ENCODE measurements at regions not wholly inside any gene's neighbourhood (a gene's known extent, or its start where the extent isn't known, plus 50 kb on each side); places are given as distances from the start of the nearest gene placed in this dataset.
"Not testable (repeated sequence)": the region's sequence is repeated elsewhere in the genome, so short reads cannot be mapped to it uniquely, and the experiment has no call there.

GRCh38 chr3:153545471-153545870 is 383.4 kb downstream of the RAP2B start:
- Mint-ChIP-seq H3K4me3 (no peak overlapping the region), H3K36me3 (no peaks in the 10 kb centered on the region), H3K27ac (no peak overlapping the region), H3K4me1 (peaks cover 5% of the 10 kb centered on the region), H3K27me3 (no peaks in the 10 kb centered on the region), H3K9me3 (peaks cover 2% of the 10 kb centered on the region)
- DNase-seq: no peak

GRCh38 chr3:153547970-153548369 is 385.9 kb downstream of the RAP2B start:
- no peaks in the 10 kb centered on the region for H3K36me3 Mint-ChIP-seq
- DNase-seq: no peak
- H3K4me3 Mint-ChIP-seq: no peak overlapping the region
- no peak overlapping the region for H3K27ac Mint-ChIP-seq
- peaks cover 7% of the 10 kb centered on the region for H3K4me1 Mint-ChIP-seq
- H3K9me3 Mint-ChIP-seq: peaks cover 2% of the 10 kb centered on the region
- H3K27me3 Mint-ChIP-seq: no peaks in the 10 kb centered on the region

- not testable (repeated sequence) for H3K27me3 Mint-ChIP-seq, H3K27ac Mint-ChIP-seq, H3K4me3 Mint-ChIP-seq
Observed at GRCh38 chr3:153549686-153550085, 387.7 kb downstream of the RAP2B start.

GRCh38 chr3:153551536-153552285 is 389.7 kb downstream of the RAP2B start:
- no peak overlapping the region for H3K27ac Mint-ChIP-seq
- H3K4me3 Mint-ChIP-seq: no peak overlapping the region
- H3K9me3 Mint-ChIP-seq: no peaks in the 10 kb centered on the region
- H3K27me3 Mint-ChIP-seq: no peaks in the 10 kb centered on the region
- H3K36me3 Mint-ChIP-seq: no peaks in the 10 kb centered on the region
- peaks cover 11% of the 10 kb centered on the region for H3K4me1 Mint-ChIP-seq
- DNase-seq: no peak

More at GRCh38 chr3:153549686-153550085, 387.7 kb downstream of the RAP2B start:
- not testable (repeated sequence) for DNase-seq, H3K36me3 Mint-ChIP-seq, H3K9me3 Mint-ChIP-seq, H3K4me1 Mint-ChIP-seq

- H3K9me3 Mint-ChIP-seq: peaks cover 2% of the 10 kb centered on the region
Observed at GRCh38 chr3:153552887-153553604, 391.0 kb downstream of the RAP2B start.

GRCh38 chr3:153553605-153553945 is 391.5 kb downstream of the RAP2B start:
- DNase-seq: no peak
- Mint-ChIP-seq H3K4me1 (peaks cover 6% of the 10 kb centered on the region), H3K36me3 (peaks cover 4% of the 10 kb centered on the region), H3K27ac (no peak overlapping the region), H3K4me3 (no peak overlapping the region), H3K27me3 (no peaks in the 10 kb centered on the region), H3K9me3 (peaks cover 6% of the 10 kb centered on the region)

More at GRCh38 chr3:153552887-153553604, 391.0 kb downstream of the RAP2B start:
- Mint-ChIP-seq H3K36me3 (no peaks in the 10 kb centered on the region), H3K27me3 (no peaks in the 10 kb centered on the region), H3K4me3 (no peak overlapping the region), H3K4me1 (peaks cover 9% of the 10 kb centered on the region), H3K27ac (no peak overlapping the region)
- DNase-seq: no peak

- Mint-ChIP-seq H3K4me3 (no peak overlapping the region), H3K27me3 (no peaks in the 10 kb centered on the region), H3K36me3 (peaks cover 10% of the 10 kb centered on the region), H3K4me1 (peaks cover 6% of the 10 kb centered on the region), H3K9me3 (peaks cover 17% of the 10 kb centered on the region), H3K27ac (no peak overlapping the region)
- DNase-seq: no peak
Observed at GRCh38 chr3:153555919-153556318, 393.9 kb downstream of the RAP2B start.

- not testable (repeated sequence) for H3K27me3 Mint-ChIP-seq, DNase-seq, H3K27ac Mint-ChIP-seq, H3K4me3 Mint-ChIP-seq, H3K4me1 Mint-ChIP-seq
- Mint-ChIP-seq H3K9me3 (peaks cover 27% of the 10 kb centered on the region), H3K36me3 (peaks cover 12% of the 10 kb centered on the region)
Observed at GRCh38 chr3:153559366-153559765, 397.3 kb downstream of the RAP2B start.

- no peaks in the 10 kb centered on the region for H3K4me1 Mint-ChIP-seq
- H3K36me3 Mint-ChIP-seq: peaks cover 2% of the 10 kb centered on the region
- no peaks in the 10 kb centered on the region for H3K27me3 Mint-ChIP-seq
- H3K27ac Mint-ChIP-seq: no peak overlapping the region
- H3K4me3 Mint-ChIP-seq: no peak overlapping the region
- peaks cover 19% of the 10 kb centered on the region for H3K9me3 Mint-ChIP-seq
- DNase-seq: no peak
Observed at GRCh38 chr3:153567011-153567410, 405.0 kb downstream of the RAP2B start.

- Mint-ChIP-seq H3K4me1 (no peaks in the 10 kb centered on the region), H3K36me3 (peaks cover 2% of the 10 kb centered on the region), H3K27ac (no peak overlapping the region), H3K9me3 (peaks cover 19% of the 10 kb centered on the region), H3K4me3 (no peak overlapping the region), H3K27me3 (no peaks in the 10 kb centered on the region)
- no peak for DNase-seq
Observed at GRCh38 chr3:153567556-153567955, 405.5 kb downstream of the RAP2B start.

GRCh38 chr3:153570481-153570880 is 408.5 kb downstream of the RAP2B start:
- H3K4me1 Mint-ChIP-seq, H3K27me3 Mint-ChIP-seq, H3K27ac Mint-ChIP-seq, H3K4me3 Mint-ChIP-seq, DNase-seq, H3K9me3 Mint-ChIP-seq, H3K36me3 Mint-ChIP-seq: not testable (repeated sequence)

GRCh38 chr3:153572165-153572564 is 410.1 kb downstream of the RAP2B start:
- no peaks in the 10 kb centered on the region for H3K4me1 Mint-ChIP-seq
- no peak overlapping the region for H3K4me3 Mint-ChIP-seq
- DNase-seq: no peak
- no peaks in the 10 kb centered on the region for H3K36me3 Mint-ChIP-seq
- H3K27ac Mint-ChIP-seq: no peak overlapping the region
- no peaks in the 10 kb centered on the region for H3K27me3 Mint-ChIP-seq
- peaks cover 1% of the 10 kb centered on the region for H3K9me3 Mint-ChIP-seq

GRCh38 chr3:153572654-153573053 is 410.6 kb downstream of the RAP2B start:
- H3K4me3 Mint-ChIP-seq: no peak overlapping the region
- no peak for DNase-seq
- H3K27ac Mint-ChIP-seq: no peak overlapping the region
- no peaks in the 10 kb centered on the region for H3K27me3 Mint-ChIP-seq
- H3K36me3 Mint-ChIP-seq: no peaks in the 10 kb centered on the region
- H3K9me3 Mint-ChIP-seq: peaks cover 1% of the 10 kb centered on the region
- peaks cover 1% of the 10 kb centered on the region for H3K4me1 Mint-ChIP-seq

GRCh38 chr3:153573481-153573880 is 411.5 kb downstream of the RAP2B start:
- no peaks in the 10 kb centered on the region for H3K36me3 Mint-ChIP-seq
- DNase-seq: no peak
- peaks cover 1% of the 10 kb centered on the region for H3K4me1 Mint-ChIP-seq
- peaks cover 1% of the 10 kb centered on the region for H3K9me3 Mint-ChIP-seq
- no peak overlapping the region for H3K27ac Mint-ChIP-seq
- no peaks in the 10 kb centered on the region for H3K27me3 Mint-ChIP-seq
- no peak overlapping the region for H3K4me3 Mint-ChIP-seq

GRCh38 chr3:153574445-153574844 is 412.4 kb downstream of the RAP2B start:
- H3K36me3 Mint-ChIP-seq: no peaks in the 10 kb centered on the region
- H3K9me3 Mint-ChIP-seq: peaks cover 1% of the 10 kb centered on the region
- no peak for DNase-seq
- no peak overlapping the region for H3K4me3 Mint-ChIP-seq
- H3K4me1 Mint-ChIP-seq: peaks cover 1% of the 10 kb centered on the region
- no peak overlapping the region for H3K27ac Mint-ChIP-seq
- no peaks in the 10 kb centered on the region for H3K27me3 Mint-ChIP-seq
